GM21367 (cell line): ENCODE measurements at regions not wholly inside any gene's neighbourhood (a gene's known extent, or its start where the extent isn't known, plus 50 kb on each side); places are given as distances from the start of the nearest gene placed in this dataset.

ENCODE experiments used
- ATAC-seq: cut with Tn5 transposase; IDR thresholded peaks from one replicate; pipeline ENCODE4 v1.9.1; 2021; ENCODE audit not compliant: unreplicated experiment

- no peak for ATAC-seq
Measured at GRCh38 chr18:4858379-4859127, 338.5 kb downstream of the AKAIN1 start.

GRCh38 chr18:4854671-4855070 lies 342.4 kb downstream of the AKAIN1 start:
- ATAC-seq = no peak

GRCh38 chr18:4851301-4851976 lies 345.6 kb downstream of the AKAIN1 start:
- no peak for ATAC-seq

- ATAC-seq = no peak
Measured at GRCh38 chr18:4847056-4847455, 350.0 kb downstream of the AKAIN1 start.

GRCh38 chr18:4844320-4844719 lies 352.7 kb downstream of the AKAIN1 start:
- ATAC-seq = no peak

GRCh38 chr18:4843771-4844170 lies 353.3 kb downstream of the AKAIN1 start:
- no peak for ATAC-seq

GRCh38 chr18:4842751-4843150 lies 354.3 kb downstream of the AKAIN1 start:
- no peak for ATAC-seq

GRCh38 chr18:4842287-4842686 lies 354.8 kb downstream of the AKAIN1 start:
- ATAC-seq = no peak

GRCh38 chr18:4839639-4840038 lies 357.4 kb downstream of the AKAIN1 start:
- ATAC-seq = no peak

GRCh38 chr18:4836141-4836540 lies 360.9 kb downstream of the AKAIN1 start:
- no peak for ATAC-seq

GRCh38 chr18:4831791-4832375 lies 365.2 kb downstream of the AKAIN1 start:
- no peak for ATAC-seq

GRCh38 chr18:4831127-4831526 lies 365.9 kb downstream of the AKAIN1 start:
- ATAC-seq = no peak

GRCh38 chr18:4823091-4823490 lies 368.0 kb upstream of the DLGAP1 start:
- ATAC-seq = no peak

- ATAC-seq = no peak
Measured at GRCh38 chr18:4821801-4822200, 366.7 kb upstream of the DLGAP1 start.

GRCh38 chr18:4817665-4818064 lies 362.6 kb upstream of the DLGAP1 start:
- no peak for ATAC-seq

GRCh38 chr18:4813708-4814107 lies 358.6 kb upstream of the DLGAP1 start:
- no peak for ATAC-seq

- ATAC-seq = no peak
Measured at GRCh38 chr18:4808891-4809290, 353.8 kb upstream of the DLGAP1 start.

GRCh38 chr18:4807604-4808293 lies 352.6 kb upstream of the DLGAP1 start:
- ATAC-seq = no peak

GRCh38 chr18:4806331-4806730 lies 351.2 kb upstream of the DLGAP1 start:
- ATAC-seq = no peak

- ATAC-seq = no peak
Measured at GRCh38 chr18:4802296-4802695, 347.2 kb upstream of the DLGAP1 start.

GRCh38 chr18:4801151-4801550 lies 346.0 kb upstream of the DLGAP1 start:
- no peak for ATAC-seq
